ENCODE measurements at regions not wholly inside any gene's neighbourhood (a gene's known extent, or its start where the extent isn't known, plus 50 kb on each side); places are given as distances from the start of the nearest gene placed in this dataset.

GRCh38 chr2:74077636-74078035 lies 70.1 kb downstream of the BOLA3 start:
- TF ChIP-seq CTCF (conservative IDR thresholded peaks at IDR 0.05 in 1 of 2, IDR thresholded peaks at IDR 0.05 in 1 of 2; ENCODE audit: low read depth in 1 of 2, low read length in 2 of 2) = no peak
- TF ChIP-seq EZH2 (IDR thresholded peaks at IDR 0.05; ENCODE audit: low read length, missing control alignments) = no peak

All from fibroblast of lung (primary cell).